H1 (cell line): ENCODE measurements at regions not wholly inside any gene's neighbourhood (a gene's known extent, or its start where the extent isn't known, plus 50 kb on each side); places are given as distances from the start of the nearest gene placed in this dataset.

Source experiments
- CTCF ChIA-PET: fragments of 300-600 bp; sonication (Branson Sonifier 250); formaldehyde crosslinking; loops from one replicate; lab custom pipeline; 2021; ENCODE audit not compliant: partially characterized antibody; lab: Charles Lee
- POLR2A ChIA-PET: fragments of 300-600 bp; sonication (Branson Sonifier 250); formaldehyde crosslinking; loops from one replicate; lab custom pipeline; 2021; ENCODE audit warnings: inconsistent platforms; ENCODE audit not compliant: partially characterized antibody; lab: Charles Lee
- DNase-seq, 2 experiments: peaks; one replicate each; pipeline versions ENCODE4 v3.0.0 to v3.0.0-alpha.2; 2010 to 2022; ENCODE audit warnings: low spot score in 2 of 2, low read depth in 1 of 2, mixed read lengths in 1 of 2
- FAIRE-seq: peaks from 2 replicates; lab custom pipeline; 2011; peaks lifted over from hg19 to GRCh38; lab: Jason Lieb, UNC
- H2AFZ ChIP-seq: 2 replicates; pipeline ENCODE4 v1.8.1; 2012; ENCODE audit warnings: low read length, inconsistent platforms
- H2AK5ac ChIP-seq: 2 replicates; pipeline ENCODE4 v1.6.1; 2013; ENCODE audit warnings: low read depth, low read length
- H2BK120ac ChIP-seq: replicated peaks from 2 replicates; pipeline ENCODE3; 2013; ENCODE audit warnings: low read depth, low read length, inconsistent platforms
- H2BK12ac ChIP-seq: 2 replicates; pipeline ENCODE4 v1.6.1; 2013; ENCODE audit warnings: low read depth, low read length
- H2BK15ac ChIP-seq: 2 replicates; pipeline ENCODE4 v1.6.1; 2013; ENCODE audit warnings: low read length
- H2BK20ac ChIP-seq: 2 replicates; pipeline ENCODE4 v1.6.1; 2013; ENCODE audit warnings: low read length
- H2BK5ac ChIP-seq: 2 replicates; pipeline ENCODE4 v1.6.1; 2013; ENCODE audit warnings: low read depth, low read length
- H3K14ac ChIP-seq: 2 replicates; pipeline ENCODE4 v1.6.1; 2013; ENCODE audit warnings: inconsistent platforms; ENCODE audit not compliant: insufficient read length
- H3K18ac ChIP-seq: 2 replicates; pipeline ENCODE4 v1.6.1; 2013; ENCODE audit warnings: low read length; ENCODE audit errors: extremely low read depth
- H3K23ac ChIP-seq: 2 replicates; pipeline ENCODE4 v1.6.1; 2013; ENCODE audit warnings: inconsistent platforms; ENCODE audit not compliant: insufficient read length
- H3K23me2 ChIP-seq: 2 replicates; pipeline ENCODE4 v1.6.1; 2013; ENCODE audit warnings: low read depth, low read length
- H3K27ac ChIP-seq: 2 replicates; pipeline ENCODE4 v1.6.1; 2011; ENCODE audit warnings: low read depth, low read length, inconsistent platforms
- H3K27me3 ChIP-seq, 4 experiments: replicated peaks in 1 of 4; 1 replicate in 1 of 4; 2 replicates in 3 of 4; pipeline versions ENCODE4 v1.6.1 to v1.8.1; 2011 to 2013; ENCODE audit warnings: low read length in 3 of 4, mild to moderate bottlenecking in 3 of 4, inconsistent platforms in 2 of 4, mixed read lengths in 2 of 4, moderate library complexity in 1 of 4; ENCODE audit not compliant: control insufficient read depth in 3 of 4, insufficient read depth in 3 of 4; ENCODE audit errors: extremely low read depth in 1 of 4
- H3K36me3 ChIP-seq, 4 experiments: 2 replicates each; pipeline versions ENCODE4 v1.6.1 to v1.8.1; 2011 to 2013; ENCODE audit warnings: mild to moderate bottlenecking in 4 of 4, low read length in 3 of 4, moderate library complexity in 2 of 4, control low read depth in 1 of 4, inconsistent platforms in 1 of 4; ENCODE audit not compliant: insufficient read depth in 4 of 4, control insufficient read depth in 2 of 4
- H3K4ac ChIP-seq: replicated peaks from 2 replicates; pipeline ENCODE3; 2013; ENCODE audit warnings: low read length, low read depth, mixed read lengths, inconsistent platforms; ENCODE audit not compliant: insufficient read length
- H3K4me1 ChIP-seq, 4 experiments: replicated peaks in 1 of 4; 1 replicate in 1 of 4; 2 replicates in 3 of 4; pipeline versions ENCODE4 v1.6.1 to v1.8.1; 2011 to 2013; ENCODE audit warnings: low read length in 3 of 4, inconsistent platforms in 2 of 4, mixed read lengths in 1 of 4; ENCODE audit not compliant: insufficient read depth in 4 of 4, control insufficient read depth in 3 of 4
- H3K4me2 ChIP-seq, 2 experiments: 2 replicates each; pipeline versions ENCODE4 v1.6.1 to v1.8.1; 2011 to 2013; ENCODE audit warnings: low read depth in 2 of 2, low read length in 2 of 2, control low read depth in 1 of 2, inconsistent platforms in 1 of 2, mild to moderate bottlenecking in 1 of 2; ENCODE audit not compliant: insufficient read depth in 1 of 2
- H3K4me3 ChIP-seq, 4 experiments: fragments of 200-600, 300-600 bp in 1 of 4; sonication (generic), shearing (Covaris generic), sonication (Bioruptor Twin) in 1 of 4; 2 replicates each; pipeline versions ENCODE4 v1.5.1 to v1.8.1; 2011 to 2016; ENCODE audit warnings: low read length in 4 of 4, low read depth in 3 of 4, control low read depth in 2 of 4, inconsistent platforms in 2 of 4, mild to moderate bottlenecking in 2 of 4, mixed read lengths in 1 of 4, moderate library complexity in 1 of 4; ENCODE audit not compliant: insufficient read depth in 2 of 4; ENCODE audit errors: extremely low read depth in 1 of 4
- H3K56ac ChIP-seq: replicated peaks from 2 replicates; pipeline ENCODE3; 2013; ENCODE audit warnings: low read depth, mild to moderate bottlenecking, mixed read lengths, low read length, inconsistent platforms; ENCODE audit not compliant: insufficient read length
- H3K79me1 ChIP-seq: 2 replicates; pipeline ENCODE4 v1.6.1; 2013; ENCODE audit warnings: low read depth, low read length, control low read depth
- H3K79me2 ChIP-seq, 2 experiments: 2 replicates each; pipeline versions ENCODE4 v1.6.1 to v1.8.1; 2012 to 2013; ENCODE audit warnings: low read length in 2 of 2, mild to moderate bottlenecking in 2 of 2, inconsistent platforms in 1 of 2; ENCODE audit not compliant: insufficient read depth in 2 of 2, control insufficient read depth in 1 of 2
- H3K9ac ChIP-seq, 4 experiments: replicated peaks in 1 of 4; 1 replicate in 1 of 4; 2 replicates in 3 of 4; pipeline versions ENCODE4 v1.6.1 to v1.8.1; 2011 to 2013; ENCODE audit warnings: low read depth in 3 of 4, low read length in 3 of 4, control low read depth in 2 of 4, mild to moderate bottlenecking in 2 of 4, moderate library complexity in 2 of 4, inconsistent platforms in 1 of 4; ENCODE audit errors: extremely low read depth in 1 of 4
- H3K9me3 ChIP-seq, 2 experiments: 2 replicates each; pipeline versions ENCODE4 v1.6.1 to v1.8.1; 2012 to 2013; ENCODE audit warnings: mild to moderate bottlenecking in 2 of 2, moderate library complexity in 2 of 2, control low read depth in 1 of 2, inconsistent platforms in 1 of 2, low read depth in 1 of 2, low read length in 1 of 2, mixed read lengths in 1 of 2; ENCODE audit not compliant: insufficient read depth in 2 of 2
- H4K20me1 ChIP-seq, 2 experiments: replicated peaks in 1 of 2; 2 replicates each; pipeline versions ENCODE3 to v1.8.1; 2011 to 2013; ENCODE audit warnings: inconsistent platforms in 2 of 2, low read length in 2 of 2, mild to moderate bottlenecking in 1 of 2; ENCODE audit not compliant: insufficient read depth in 2 of 2, control insufficient read depth in 1 of 2
- H4K5ac ChIP-seq: 2 replicates; pipeline ENCODE4 v1.6.1; 2013; ENCODE audit warnings: low read length, low read depth, mixed read lengths, inconsistent platforms; ENCODE audit not compliant: insufficient read length
- H4K8ac ChIP-seq: 2 replicates; pipeline ENCODE4 v1.8.0; 2013; ENCODE audit warnings: mild to moderate bottlenecking, moderate library complexity, low read length, inconsistent platforms; ENCODE audit not compliant: insufficient read depth; ENCODE audit errors: extremely low read depth
- H4K91ac ChIP-seq: replicated peaks from 2 replicates; pipeline ENCODE3; 2013; ENCODE audit warnings: low read length, mixed read lengths, inconsistent platforms; ENCODE audit not compliant: insufficient read length
- CHD1 ChIP-seq: IDR thresholded peaks from 2 replicates; pipeline ENCODE4 v1.6.1; 2012; ENCODE audit warnings: low read depth, low read length, improper control_type of control experiment
- EGR1 ChIP-seq: IDR thresholded peaks from 2 replicates; pipeline ENCODE4 v1.6.1; 2011; ENCODE audit warnings: low read depth, low read length, borderline replicate concordance
- EZH2 ChIP-seq: fragments of 200-600 bp; sonication (generic); IDR thresholded peaks from 2 replicates; pipeline ENCODE4 v1.7.1; 2012; ENCODE audit warnings: low read depth, mild to moderate bottlenecking, moderate library complexity, low read length, inconsistent platforms; ENCODE audit not compliant: severe bottlenecking
- GTF2F1 ChIP-seq: IDR thresholded peaks from 2 replicates; pipeline ENCODE4 v1.6.1; 2012; ENCODE audit warnings: low read depth, low read length, improper control_type of control experiment, borderline replicate concordance
- JUND ChIP-seq: IDR thresholded peaks from 2 replicates; pipeline ENCODE4 v1.6.1; 2011; ENCODE audit warnings: mild to moderate bottlenecking, improper control_type of control experiment, low read length
- TBP ChIP-seq: IDR thresholded peaks from 2 replicates; pipeline ENCODE4 v1.6.1; 2011; ENCODE audit warnings: low read depth, low read length, improper control_type of control experiment
- YY1 ChIP-seq: IDR thresholded peaks from 2 replicates; pipeline ENCODE4 v1.6.1; 2011; ENCODE audit warnings: low read depth, mild to moderate bottlenecking, low read length
- WGBS, 2 experiments: shearing (Covaris generic) in 1 of 2; methylation state at CpG; one replicate each; pipeline versions ENCODE4 v1.1.6 to v1.1.7; 2013 to 2015; ENCODE audit warnings: low lambda C conversion rate in 2 of 2, mixed read lengths in 2 of 2, inconsistent platforms in 1 of 2, low coverage in 1 of 2, missing lambda C conversion rate in 1 of 2; ENCODE audit not compliant: insufficient replicate concordance in 2 of 2, insufficient coverage in 1 of 2, insufficient read length in 1 of 2; ENCODE audit errors: extremely low coverage in 1 of 2, missing lambda C conversion rate in 1 of 2; 5-methylcytosine and 5-hydroxymethylcytosine counted together
- TF ChIP-seq, protein P1 (sequence below): IDR thresholded peaks from 2 replicates; pipeline ENCODE4 v1.6.1; 2011; ENCODE audit warnings: low read depth, mild to moderate bottlenecking, low read length; ENCODE audit not compliant: insufficient read depth
- TF ChIP-seq, protein P2 (sequence below), 3 experiments: IDR thresholded peaks; 1 replicate in 2 of 3; 2 replicates in 1 of 3; pipeline versions ENCODE4 v1.5.1 to v1.6.1; 2011; ENCODE audit warnings: low read length in 3 of 3, mild to moderate bottlenecking in 3 of 3, inconsistent platforms in 2 of 3, low read depth in 1 of 3, moderate library complexity in 1 of 3; ENCODE audit not compliant: insufficient read depth in 1 of 3; ENCODE audit errors: control extremely low read depth in 1 of 3

DNA sequence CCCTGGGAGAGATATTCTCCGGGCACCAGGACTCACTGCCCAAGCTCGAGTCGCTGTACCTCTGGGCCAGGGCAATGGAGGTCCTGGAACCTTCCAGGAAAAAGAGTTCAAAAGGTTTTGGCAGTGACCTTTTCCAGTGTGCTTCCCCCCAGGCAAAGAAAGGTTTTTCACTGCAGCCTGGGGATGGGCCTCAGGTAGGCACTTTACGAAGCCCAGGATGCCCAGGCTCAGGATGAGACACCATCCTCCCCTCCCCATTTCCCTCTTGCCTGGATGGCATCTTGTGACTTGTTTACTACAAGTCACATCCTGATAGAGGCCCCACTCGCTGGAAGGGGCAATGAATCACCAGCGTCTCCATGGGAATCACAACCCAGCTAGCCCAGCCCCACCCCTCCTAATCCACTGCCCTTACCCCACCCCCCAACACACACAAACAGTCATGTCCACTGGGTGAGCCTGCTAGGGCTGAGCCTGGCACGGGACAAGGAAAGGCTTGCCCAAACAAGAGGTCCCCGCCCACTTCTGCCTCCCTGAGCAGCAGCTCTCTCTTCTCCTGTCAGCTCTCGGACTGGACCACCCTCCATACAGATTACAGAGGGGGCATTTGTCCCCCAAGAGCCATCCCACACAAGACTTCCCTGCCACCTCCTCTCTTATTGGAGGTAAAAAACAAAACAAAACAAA is 93.8 kb upstream of the SMNDC1 start:
- Histone ChIP-seq H2BK15ac (no peak overlapping the region), H3K23ac (no peak overlapping the region), H4K5ac (no peak overlapping the region), H3K4ac (no peak overlapping the region), H3K27me3 (0 out of 7 replicates have a peak, but pooled peaks cover 0 to 2% (median 0%) of the 10 kb centered on the region in 4 experiments), H4K20me1 (no peaks in the 10 kb centered on the region), H2AK5ac (0 out of 2 replicates have a peak overlapping the region, but pooled peaks have one; percentile 28), H3K79me1 (no peaks in the 10 kb centered on the region), H3K9me3 (no peaks in the 10 kb centered on the region), H2BK12ac (no peak overlapping the region), H2BK5ac (no peak overlapping the region), H3K4me1 (peaks cover 0 to 6% (median 4%) of the 10 kb centered on the region in 4 experiments; a peak in 4 of 7 replicates), H4K91ac (no peak overlapping the region), H3K27ac (no peak overlapping the region), H2BK120ac (no peak overlapping the region), H3K36me3 (no peaks in the 10 kb centered on the region), H3K14ac (no peak overlapping the region), H4K8ac (no peak overlapping the region; the same call in 1 of the 2 replicates), H3K4me2 (no peak overlapping the region), H2AFZ (0 out of 2 replicates have a peak overlapping the region, but pooled peaks have one; percentile 76), H3K18ac (no peak overlapping the region), H3K4me3 (no peak overlapping the region), H3K56ac (no peak overlapping the region), H3K79me2 (no peaks in the 10 kb centered on the region), H3K9ac (no peak overlapping the region), H3K23me2 (no peaks in the 10 kb centered on the region), H2BK20ac (no peak overlapping the region)
- POLR2A ChIA-PET: interaction anchor here (0.8 kb wide), 1 partner anchor 100 kb away, joined by 3 read pairs; no protein-coding TSS in a partner anchor
- CTCF ChIA-PET: interaction anchor here (0.6 to 1.7 kb wide), 3 partner anchors 43 to 148 kb away, joined by 3 to 8 read pairs (median 4); no protein-coding TSS in a partner anchor
- DNase-seq (no peak), FAIRE-seq (no peak)
- 80% methylated on average over 9 of the region's 9 CpGs; no CpG with 5 or more reads in 1 of the 2 experiments for WGBS, 2 experiments
- TF ChIP-seq TBP: no peak
- no peak for TF ChIP-seq CHD1
- TF ChIP-seq, protein P1, sequence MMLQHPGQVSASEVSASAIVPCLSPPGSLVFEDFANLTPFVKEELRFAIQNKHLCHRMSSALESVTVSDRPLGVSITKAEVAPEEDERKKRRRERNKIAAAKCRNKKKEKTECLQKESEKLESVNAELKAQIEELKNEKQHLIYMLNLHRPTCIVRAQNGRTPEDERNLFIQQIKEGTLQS: no peak
- no peak for TF ChIP-seq YY1
- no peak for TF ChIP-seq EGR1
- TF ChIP-seq JUND: no peak
- no peak for TF ChIP-seq GTF2F1
- TF ChIP-seq, protein P2, sequence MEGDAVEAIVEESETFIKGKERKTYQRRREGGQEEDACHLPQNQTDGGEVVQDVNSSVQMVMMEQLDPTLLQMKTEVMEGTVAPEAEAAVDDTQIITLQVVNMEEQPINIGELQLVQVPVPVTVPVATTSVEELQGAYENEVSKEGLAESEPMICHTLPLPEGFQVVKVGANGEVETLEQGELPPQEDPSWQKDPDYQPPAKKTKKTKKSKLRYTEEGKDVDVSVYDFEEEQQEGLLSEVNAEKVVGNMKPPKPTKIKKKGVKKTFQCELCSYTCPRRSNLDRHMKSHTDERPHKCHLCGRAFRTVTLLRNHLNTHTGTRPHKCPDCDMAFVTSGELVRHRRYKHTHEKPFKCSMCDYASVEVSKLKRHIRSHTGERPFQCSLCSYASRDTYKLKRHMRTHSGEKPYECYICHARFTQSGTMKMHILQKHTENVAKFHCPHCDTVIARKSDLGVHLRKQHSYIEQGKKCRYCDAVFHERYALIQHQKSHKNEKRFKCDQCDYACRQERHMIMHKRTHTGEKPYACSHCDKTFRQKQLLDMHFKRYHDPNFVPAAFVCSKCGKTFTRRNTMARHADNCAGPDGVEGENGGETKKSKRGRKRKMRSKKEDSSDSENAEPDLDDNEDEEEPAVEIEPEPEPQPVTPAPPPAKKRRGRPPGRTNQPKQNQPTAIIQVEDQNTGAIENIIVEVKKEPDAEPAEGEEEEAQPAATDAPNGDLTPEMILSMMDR (IDR thresholded peaks at IDR 0.05; ENCODE audit: control extremely low read depth in 1 of 3, insufficient read depth in 1 of 3, low read depth in 1 of 3, low read length in 3 of 3): no peak
- TF ChIP-seq EZH2: no peak
